HCT116 (cell line): ENCODE measurements at regions not wholly inside any gene's neighbourhood (a gene's known extent, or its start where the extent isn't known, plus 50 kb on each side); places are given as distances from the start of the nearest gene placed in this dataset.
A peak's percentile ranks its signal among the peaks of the same experiment; 100 is the strongest.

ENCODE experiments used
- ATAC-seq: fragments of 200-7000 bp; cut with Tn5 transposase; 2 replicates; pipeline ENCODE4 v1.9.1; 2020; ENCODE audit warnings: mild to moderate bottlenecking, moderate library complexity
- BruUV-seq: library from RNA; stranded (reverse); fragments of 400-500 nt; replicated peaks from 2 replicates; lab custom pipeline; 2021; lab: Mats Ljungman, UMichigan
- CTCF ChIA-PET: fragments of 300-600 bp; sonication (Branson Sonifier 250); formaldehyde crosslinking; loops from one replicate; lab custom pipeline; 2021; ENCODE audit warnings: antibody characterized with exemption; lab: Charles Lee
- POLR2A ChIA-PET: fragments of 300-600, 350-600 bp; sonication (Branson Sonifier 250); formaldehyde crosslinking; loops from one replicate; lab custom pipeline; 2021; ENCODE audit warnings: antibody characterized with exemption; lab: Charles Lee
- RAD21 ChIA-PET, 2 experiments: fragments of 300-600 bp; sonication (Branson Sonifier 250); formaldehyde crosslinking; loops; one replicate each; lab custom pipeline; 2023; ENCODE audit warnings: low total read pairs in 2 of 2; ENCODE audit not compliant: uncharacterized antibody in 2 of 2, unreplicated experiment in 2 of 2, low non-redundant PET in 1 of 2; lab: Charles Lee
- DNase-seq: peaks from one replicate; pipeline ENCODE4 v3.0.0-alpha.2; 2010; ENCODE audit warnings: low read depth, low spot score
- H2AFZ ChIP-seq: fragments of 200-600 bp; shearing (Covaris generic), sonication (generic); 2 replicates; pipeline ENCODE4 v1.6.1; 2017; ENCODE audit warnings: low read depth, mixed run types, mixed read lengths, antibody characterized with exemption, low read length; ENCODE audit not compliant: poor library complexity, severe bottlenecking
- H3K27ac ChIP-seq: 2 replicates; pipeline ENCODE4 v1.5.1; 2012; ENCODE audit warnings: low read depth, low read length
- H3K27me3 ChIP-seq: fragments of 200-600 bp; sonication (generic); 2 replicates; pipeline ENCODE4 v1.6.1; 2016; ENCODE audit warnings: mixed run types, low read length, mixed read lengths; ENCODE audit not compliant: insufficient read depth
- H3K36me3 ChIP-seq, 2 experiments: fragments of 200-500 bp in 1 of 2; fragments of 200-600 bp in 1 of 2; sonication (Bioruptor generic) in 1 of 2; sonication (generic) in 1 of 2; 2 replicates each; pipeline versions ENCODE4 v1.5.1 to v1.6.1; 2014 to 2016; ENCODE audit warnings: low read length in 2 of 2, inconsistent platforms in 1 of 2, mixed read lengths in 1 of 2, mixed run types in 1 of 2; ENCODE audit not compliant: insufficient read depth in 2 of 2, control insufficient read depth in 1 of 2
- H3K4me1 ChIP-seq, 2 experiments: fragments of 200-600 bp in 1 of 2; sonication (generic) in 1 of 2; 2 replicates each; pipeline versions ENCODE4 v1.5.1 to v1.6.1; 2012 to 2017; ENCODE audit warnings: low read length in 2 of 2, inconsistent platforms in 1 of 2, mild to moderate bottlenecking in 1 of 2, mixed read lengths in 1 of 2, mixed run types in 1 of 2, moderate library complexity in 1 of 2; ENCODE audit not compliant: insufficient read depth in 2 of 2, control insufficient read depth in 1 of 2
- H3K4me2 ChIP-seq: fragments of 200-600 bp; sonication (generic); 2 replicates; pipeline ENCODE4 v1.6.1; 2017; ENCODE audit warnings: mixed run types, low read length, mixed read lengths
- H3K4me3 ChIP-seq, 2 experiments: fragments of 200-600 bp in 1 of 2; sonication (generic) in 1 of 2; replicated peaks in 1 of 2; 2 replicates each; pipeline ENCODE4 v1.5.1; 2011 to 2016; ENCODE audit warnings: low read length in 2 of 2, control low read depth in 1 of 2, low read depth in 1 of 2, mild to moderate bottlenecking in 1 of 2, mixed read lengths in 1 of 2, mixed run types in 1 of 2
- H3K79me2 ChIP-seq: fragments of 200-600 bp; sonication (generic); 2 replicates; pipeline ENCODE4 v1.6.1; 2017; ENCODE audit warnings: mild to moderate bottlenecking, mixed run types, low read length, moderate library complexity, mixed read lengths; ENCODE audit not compliant: insufficient read depth
- H3K9ac ChIP-seq: fragments of 200-600 bp; sonication (generic); 2 replicates; pipeline ENCODE4 v1.6.1; 2016; ENCODE audit warnings: low read length, mixed read lengths
- H3K9me2 ChIP-seq: fragments of 200-600 bp; sonication (generic), shearing (Covaris generic); 2 replicates; pipeline ENCODE4 v1.6.1; 2017; ENCODE audit warnings: mixed run types, mild to moderate bottlenecking, moderate library complexity; ENCODE audit not compliant: insufficient read depth
- H3K9me3 ChIP-seq, 2 experiments: fragments of 200-500 bp in 1 of 2; fragments of 200-600 bp in 1 of 2; sonication (Bioruptor generic) in 1 of 2; sonication (generic) in 1 of 2; 2 replicates each; pipeline ENCODE4 v1.6.1; 2014 to 2017; ENCODE audit warnings: low read length in 2 of 2, mixed read lengths in 2 of 2, inconsistent platforms in 1 of 2, low read depth in 1 of 2, mild to moderate bottlenecking in 1 of 2, mixed run types in 1 of 2, moderate library complexity in 1 of 2; ENCODE audit not compliant: control insufficient read depth in 1 of 2, insufficient read depth in 1 of 2
- H4K20me1 ChIP-seq: fragments of 200-600 bp; sonication (generic), shearing (Covaris generic); 2 replicates; pipeline ENCODE4 v1.6.1; 2017; ENCODE audit warnings: mixed run types, mild to moderate bottlenecking, moderate library complexity; ENCODE audit not compliant: insufficient read depth
- CBX3 ChIP-seq: IDR thresholded peaks from 2 replicates; pipeline ENCODE4 v1.6.1; 2012; ENCODE audit warnings: low read depth
- EGR1 ChIP-seq: IDR thresholded peaks from 2 replicates; pipeline ENCODE4 v1.6.1; 2012; ENCODE audit warnings: low read depth
- ELF1 ChIP-seq: IDR thresholded peaks from 2 replicates; pipeline ENCODE4 v1.6.1; 2012; ENCODE audit warnings: low read depth, borderline replicate concordance
- FOSL1 ChIP-seq: IDR thresholded peaks from 2 replicates; pipeline ENCODE4 v1.6.1; 2012; ENCODE audit warnings: low read depth
- POLR2A ChIP-seq: IDR thresholded peaks from 2 replicates; pipeline ENCODE4 v1.7.0; 2011; ENCODE audit warnings: borderline replicate concordance; ENCODE audit not compliant: insufficient read depth, insufficient read length; ENCODE audit errors: extremely low read depth
- POLR2AphosphoS5 ChIP-seq: IDR thresholded peaks from 2 replicates; pipeline ENCODE4 v1.6.1; 2011; ENCODE audit warnings: mild to moderate bottlenecking, low read depth, low read length, moderate library complexity
- SP1 ChIP-seq: IDR thresholded peaks from 2 replicates; pipeline ENCODE4 v1.6.1; 2012; ENCODE audit warnings: low read depth
- SRF ChIP-seq: IDR thresholded peaks from 2 replicates; pipeline ENCODE4 v1.6.1; 2012; ENCODE audit warnings: low read depth
- TCF7L2 ChIP-seq: IDR thresholded peaks from 2 replicates; pipeline ENCODE4 v1.7.0; 2011; ENCODE audit warnings: borderline replicate concordance, inconsistent platforms; ENCODE audit not compliant: insufficient read depth, insufficient read length; ENCODE audit errors: extremely low read depth
- ZNF274 ChIP-seq: fragments of 200-500 bp; sonication (Bioruptor generic); IDR thresholded peaks from 2 replicates; pipeline ENCODE4 v1.6.1; 2014; ENCODE audit warnings: mild to moderate bottlenecking, low read depth, low read length, inconsistent platforms
- intact Hi-C: fragments of 100-400 bp; cut with micrococcal nuclease; formaldehyde crosslinking; loops from 2 replicates; pipeline ENCODE4 v1.10.0; 2022
- TF ChIP-seq, protein P1 (sequence below): IDR thresholded peaks from 2 replicates; pipeline ENCODE4 v1.6.1; 2012
- TF ChIP-seq, protein P2 (sequence below): IDR thresholded peaks from 2 replicates; pipeline ENCODE4 v1.6.1; 2012; ENCODE audit warnings: low read depth
- TF ChIP-seq, protein P3 (sequence below): IDR thresholded peaks from 2 replicates; pipeline ENCODE4 v1.6.1; 2012
- TF ChIP-seq, protein P4 (sequence below), 3 experiments: fragments of 200-600 bp in 1 of 3; sonication (generic) in 1 of 3; IDR thresholded peaks in 2 of 3; conservative IDR thresholded peaks in 1 of 3; 2 replicates each; pipeline ENCODE4 v1.5.1; 2012 to 2017; ENCODE audit warnings: low read depth in 2 of 3, low read length in 2 of 3, antibody characterized with exemption in 1 of 3, borderline replicate concordance in 1 of 3, control low read depth in 1 of 3, mild to moderate bottlenecking in 1 of 3, mixed read lengths in 1 of 3, mixed run types in 1 of 3, moderate library complexity in 1 of 3; ENCODE audit not compliant: insufficient read depth in 1 of 3

DNA sequence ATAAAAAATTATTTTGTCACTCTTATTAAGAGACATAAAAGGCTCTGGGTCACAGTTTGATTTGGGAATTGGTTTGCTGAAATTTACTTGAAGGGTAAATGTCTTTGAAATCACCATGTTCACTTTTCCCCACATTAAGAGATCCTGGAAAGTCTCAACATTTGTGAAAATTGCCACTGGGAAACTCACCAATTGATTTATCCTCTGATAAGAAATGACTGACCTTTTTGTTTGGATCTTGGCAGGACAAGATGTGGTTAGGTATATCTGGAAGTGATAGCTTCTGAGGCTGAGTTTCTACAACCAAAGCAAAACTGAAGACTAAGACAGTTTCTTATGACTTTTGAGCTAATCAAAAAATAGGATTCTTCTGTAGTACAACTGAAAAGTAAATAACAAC lies 107.1 kb upstream of the TMEM106B start (continued):
- TF ChIP-seq FOSL1 (no peak), ELF1 (no peak), POLR2A (no peak), SRF (no peak)
- TF ChIP-seq, protein P1, sequence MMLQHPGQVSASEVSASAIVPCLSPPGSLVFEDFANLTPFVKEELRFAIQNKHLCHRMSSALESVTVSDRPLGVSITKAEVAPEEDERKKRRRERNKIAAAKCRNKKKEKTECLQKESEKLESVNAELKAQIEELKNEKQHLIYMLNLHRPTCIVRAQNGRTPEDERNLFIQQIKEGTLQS: no peak
- TF ChIP-seq, protein P2, sequence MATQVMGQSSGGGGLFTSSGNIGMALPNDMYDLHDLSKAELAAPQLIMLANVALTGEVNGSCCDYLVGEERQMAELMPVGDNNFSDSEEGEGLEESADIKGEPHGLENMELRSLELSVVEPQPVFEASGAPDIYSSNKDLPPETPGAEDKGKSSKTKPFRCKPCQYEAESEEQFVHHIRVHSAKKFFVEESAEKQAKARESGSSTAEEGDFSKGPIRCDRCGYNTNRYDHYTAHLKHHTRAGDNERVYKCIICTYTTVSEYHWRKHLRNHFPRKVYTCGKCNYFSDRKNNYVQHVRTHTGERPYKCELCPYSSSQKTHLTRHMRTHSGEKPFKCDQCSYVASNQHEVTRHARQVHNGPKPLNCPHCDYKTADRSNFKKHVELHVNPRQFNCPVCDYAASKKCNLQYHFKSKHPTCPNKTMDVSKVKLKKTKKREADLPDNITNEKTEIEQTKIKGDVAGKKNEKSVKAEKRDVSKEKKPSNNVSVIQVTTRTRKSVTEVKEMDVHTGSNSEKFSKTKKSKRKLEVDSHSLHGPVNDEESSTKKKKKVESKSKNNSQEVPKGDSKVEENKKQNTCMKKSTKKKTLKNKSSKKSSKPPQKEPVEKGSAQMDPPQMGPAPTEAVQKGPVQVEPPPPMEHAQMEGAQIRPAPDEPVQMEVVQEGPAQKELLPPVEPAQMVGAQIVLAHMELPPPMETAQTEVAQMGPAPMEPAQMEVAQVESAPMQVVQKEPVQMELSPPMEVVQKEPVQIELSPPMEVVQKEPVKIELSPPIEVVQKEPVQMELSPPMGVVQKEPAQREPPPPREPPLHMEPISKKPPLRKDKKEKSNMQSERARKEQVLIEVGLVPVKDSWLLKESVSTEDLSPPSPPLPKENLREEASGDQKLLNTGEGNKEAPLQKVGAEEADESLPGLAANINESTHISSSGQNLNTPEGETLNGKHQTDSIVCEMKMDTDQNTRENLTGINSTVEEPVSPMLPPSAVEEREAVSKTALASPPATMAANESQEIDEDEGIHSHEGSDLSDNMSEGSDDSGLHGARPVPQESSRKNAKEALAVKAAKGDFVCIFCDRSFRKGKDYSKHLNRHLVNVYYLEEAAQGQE: no peak

DNA sequence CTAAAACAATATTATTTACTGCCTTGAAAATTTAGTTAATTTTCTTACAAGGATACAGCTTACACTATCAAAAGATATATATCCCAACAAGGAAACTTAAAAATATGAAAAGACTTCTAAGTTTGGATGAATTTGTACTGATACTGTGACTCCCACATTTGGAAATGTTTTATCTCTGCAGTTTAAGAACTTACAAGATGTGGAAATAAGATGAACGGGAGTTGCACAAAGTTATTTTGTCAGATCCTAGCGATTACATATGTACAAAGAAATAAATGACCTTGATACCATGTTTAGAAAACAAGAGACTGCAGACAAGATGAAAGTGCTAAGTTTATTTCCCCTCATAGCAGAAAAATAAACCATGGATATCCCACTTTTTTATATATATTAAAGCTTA lies 103.7 kb upstream of the TMEM106B start:
- intact Hi-C loops: no loop called here
- Histone ChIP-seq H3K27me3 (no peaks in the 10 kb centered on the region), H4K20me1 (no peaks in the 10 kb centered on the region), H3K4me2 (no peak overlapping the region), H3K9ac (no peak overlapping the region), H3K79me2 (no peaks in the 10 kb centered on the region), H3K27ac (no peak overlapping the region), H3K4me3 (no peak overlapping the region), H3K9me3 (no peaks in the 10 kb centered on the region), H3K9me2 (no peaks in the 10 kb centered on the region; the same call in 1 of the 2 replicates), H3K36me3 (no peaks in the 10 kb centered on the region), H2AFZ (peak overlapping the region; percentile 37), H3K4me1 (0 out of 4 replicates have a peak, but pooled peaks cover 0 to 2% of the 10 kb centered on the region in 2 experiments)
- ChIA-PET POLR2A (interaction anchor here (1.2 kb wide), 1 partner anchor 30 kb away, joined by 3 read pairs; no protein-coding TSS in a partner anchor), RAD21 (no interaction called here), CTCF (no interaction called here)
- BruUV-seq: no TSS peak
- DNase-seq (no peak), ATAC-seq (no peak)
- TF ChIP-seq POLR2AphosphoS5 (no peak), TCF7L2 (no peak), EGR1 (no peak), SP1 (no peak), ZNF274 (no peak), CBX3 (no peak), ELF1 (no peak)
- TF ChIP-seq, protein P3, sequence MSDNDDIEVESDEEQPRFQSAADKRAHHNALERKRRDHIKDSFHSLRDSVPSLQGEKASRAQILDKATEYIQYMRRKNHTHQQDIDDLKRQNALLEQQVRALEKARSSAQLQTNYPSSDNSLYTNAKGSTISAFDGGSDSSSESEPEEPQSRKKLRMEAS: no peak
- TF ChIP-seq, protein P4, sequence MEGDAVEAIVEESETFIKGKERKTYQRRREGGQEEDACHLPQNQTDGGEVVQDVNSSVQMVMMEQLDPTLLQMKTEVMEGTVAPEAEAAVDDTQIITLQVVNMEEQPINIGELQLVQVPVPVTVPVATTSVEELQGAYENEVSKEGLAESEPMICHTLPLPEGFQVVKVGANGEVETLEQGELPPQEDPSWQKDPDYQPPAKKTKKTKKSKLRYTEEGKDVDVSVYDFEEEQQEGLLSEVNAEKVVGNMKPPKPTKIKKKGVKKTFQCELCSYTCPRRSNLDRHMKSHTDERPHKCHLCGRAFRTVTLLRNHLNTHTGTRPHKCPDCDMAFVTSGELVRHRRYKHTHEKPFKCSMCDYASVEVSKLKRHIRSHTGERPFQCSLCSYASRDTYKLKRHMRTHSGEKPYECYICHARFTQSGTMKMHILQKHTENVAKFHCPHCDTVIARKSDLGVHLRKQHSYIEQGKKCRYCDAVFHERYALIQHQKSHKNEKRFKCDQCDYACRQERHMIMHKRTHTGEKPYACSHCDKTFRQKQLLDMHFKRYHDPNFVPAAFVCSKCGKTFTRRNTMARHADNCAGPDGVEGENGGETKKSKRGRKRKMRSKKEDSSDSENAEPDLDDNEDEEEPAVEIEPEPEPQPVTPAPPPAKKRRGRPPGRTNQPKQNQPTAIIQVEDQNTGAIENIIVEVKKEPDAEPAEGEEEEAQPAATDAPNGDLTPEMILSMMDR (IDR thresholded peaks at IDR 0.05 in 2 of 3, conservative IDR thresholded peaks at IDR 0.05 in 1 of 3; ENCODE audit: borderline replicate concordance in 1 of 3, insufficient read depth in 1 of 3, low read depth in 2 of 3, low read length in 2 of 3): no peak
